ENCODE measurements at regions not wholly inside any gene's neighbourhood (a gene's known extent, or its start where the extent isn't known, plus 50 kb on each side); places are given as distances from the start of the nearest gene placed in this dataset.
"Not testable (repeated sequence)": the region's sequence is repeated elsewhere in the genome, so short reads cannot be mapped to it uniquely, and the experiment has no call there.

GRCh38 chr21:8194042-8194441, 2327.3 kb upstream of the TPTE start:
- not testable (repeated sequence) for DNase-seq (ENCODE audit: low read depth)

- not testable (repeated sequence) for DNase-seq (ENCODE audit: low read depth)
Observed at GRCh38 chr21:8197377-8198027, 2323.9 kb upstream of the TPTE start.

- DNase-seq (ENCODE audit: low read depth), result not testable (repeated sequence)
Observed at GRCh38 chr21:8205094-8205891, 2316.1 kb upstream of the TPTE start.

- not testable (repeated sequence) for DNase-seq (ENCODE audit: low read depth)
Observed at GRCh38 chr21:8205892-8206188, 2315.5 kb upstream of the TPTE start.

- peak; percentile 2 for DNase-seq (ENCODE audit: low read depth)
Observed at GRCh38 chr21:8212986-8213550, 2308.3 kb upstream of the TPTE start.

GRCh38 chr21:8214539-8214938, 2306.8 kb upstream of the TPTE start:
- not testable (repeated sequence) for DNase-seq (ENCODE audit: low read depth)

GRCh38 chr21:8229366-8230150, 2291.8 kb upstream of the TPTE start:
- DNase-seq (ENCODE audit: low read depth), result not testable (repeated sequence)

GRCh38 chr21:8231252-8231651, 2290.1 kb upstream of the TPTE start:
- not testable (repeated sequence) for DNase-seq (ENCODE audit: low read depth)

GRCh38 chr21:8233000-8233399, 2288.4 kb upstream of the TPTE start:
- not testable (repeated sequence) for DNase-seq (ENCODE audit: low read depth)

GRCh38 chr21:8234059-8234458, 2287.3 kb upstream of the TPTE start:
- DNase-seq (ENCODE audit: low read depth), result not testable (repeated sequence)

GRCh38 chr21:8244723-8245641, 2276.4 kb upstream of the TPTE start:
- not testable (repeated sequence) for DNase-seq (ENCODE audit: low read depth)

- not testable (repeated sequence) for DNase-seq (ENCODE audit: low read depth)
Observed at GRCh38 chr21:8245642-8246402, 2275.6 kb upstream of the TPTE start.

- not testable (repeated sequence) for DNase-seq (ENCODE audit: low read depth)
Observed at GRCh38 chr21:8251701-8252100, 2269.7 kb upstream of the TPTE start.

GRCh38 chr21:8255094-8255493, 2266.3 kb upstream of the TPTE start:
- DNase-seq (ENCODE audit: low read depth), result not testable (repeated sequence)

GRCh38 chr21:8257083-8257799, 2264.1 kb upstream of the TPTE start:
- DNase-seq (ENCODE audit: low read depth), result peak; percentile 70

- not testable (repeated sequence) for DNase-seq (ENCODE audit: low read depth)
Observed at GRCh38 chr21:8260065-8260627, 2261.2 kb upstream of the TPTE start.

Data from T follicular helper cell (primary cell).